GM03348 (cell line): ENCODE measurements at regions not wholly inside any gene's neighbourhood (a gene's known extent, or its start where the extent isn't known, plus 50 kb on each side); places are given as distances from the start of the nearest gene placed in this dataset.
"Not testable (repeated sequence)": the region's sequence is repeated elsewhere in the genome, so short reads cannot be mapped to it uniquely, and the experiment has no call there.

Experiments
- DNase-seq: peaks from one replicate; pipeline ENCODE4 v3.0.0; 2012; ENCODE audit warnings: low spot score

DNA sequence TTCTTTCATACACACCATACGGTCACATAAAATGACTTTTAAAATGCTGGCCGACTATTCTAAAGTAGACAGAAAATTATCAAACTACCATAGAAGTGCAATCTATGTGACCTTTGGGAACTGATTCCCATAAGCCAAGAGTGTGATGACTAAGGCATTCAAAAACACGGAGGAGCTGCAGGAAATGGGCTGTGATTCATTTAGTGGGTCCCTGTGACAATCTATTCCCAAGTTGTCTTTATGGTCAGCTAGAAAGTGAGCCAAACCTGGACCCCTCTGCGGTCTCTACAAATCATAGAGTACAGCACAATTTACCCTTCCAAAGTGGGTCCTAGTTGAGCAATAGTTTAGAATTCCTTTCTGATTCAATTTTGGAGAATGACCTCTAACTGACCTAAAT is 251.5 kb upstream of the CBLB start:
- no peak for DNase-seq

GRCh38 chr3:106121491-106122289 is 252.9 kb upstream of the CBLB start:
- no peak for DNase-seq

GRCh38 chr3:106124818-106125217 is 256.0 kb upstream of the CBLB start:
- DNase-seq: no peak

DNA sequence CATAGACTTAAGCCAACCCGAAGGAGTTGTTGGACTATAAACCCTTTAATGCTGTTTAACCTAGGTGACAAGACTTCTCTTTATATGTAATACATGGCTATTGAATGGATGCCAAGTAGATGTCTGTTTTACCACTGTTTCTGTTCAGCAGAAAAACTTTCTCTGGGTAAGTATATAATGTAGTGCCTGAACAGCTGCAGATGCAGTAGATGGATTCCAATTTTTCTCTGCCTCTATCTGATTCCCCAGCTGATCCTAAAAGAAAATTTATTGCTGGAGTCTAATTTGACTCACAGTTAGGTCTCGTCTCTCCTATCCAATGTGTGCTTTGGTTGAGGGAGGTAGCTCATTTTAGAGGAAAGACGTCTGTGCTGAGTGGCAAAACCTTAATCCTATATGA is 256.5 kb upstream of the CBLB start:
- DNase-seq: no peak

DNA sequence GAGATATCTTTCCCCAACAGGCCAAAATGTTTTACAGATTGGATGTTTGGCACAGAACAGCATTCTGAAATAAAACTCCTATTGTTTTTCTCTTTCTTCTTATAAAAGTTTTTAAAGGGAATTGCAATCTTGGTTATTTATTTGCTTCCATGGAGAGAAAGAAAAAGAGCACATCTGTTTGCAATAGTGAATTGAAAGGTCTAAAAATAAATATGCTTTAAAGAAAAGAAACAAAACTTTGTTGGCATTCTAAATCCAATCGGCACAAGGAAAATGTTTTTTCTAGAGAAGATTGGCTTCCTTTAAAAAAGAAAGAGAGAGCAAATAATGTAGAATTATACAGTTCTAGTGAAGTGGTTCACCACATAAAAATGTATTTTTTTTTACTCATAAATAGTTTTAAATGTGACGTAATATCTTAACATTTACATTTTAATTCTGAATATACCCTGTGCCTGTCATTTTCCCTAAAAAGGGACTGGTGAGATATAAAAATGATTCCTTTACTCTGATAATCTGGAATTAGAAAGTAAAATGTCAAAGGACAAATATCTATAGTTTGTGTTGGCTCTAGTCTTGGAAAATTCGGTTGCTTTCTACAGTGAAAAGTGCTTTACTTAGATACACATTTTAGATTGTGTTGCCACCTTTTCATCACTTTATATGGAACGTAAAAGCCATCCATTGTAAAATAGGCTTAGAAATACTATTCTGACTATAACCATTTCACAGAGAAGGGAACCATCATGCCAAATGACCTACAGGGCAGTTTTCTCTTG is 257.4 kb upstream of the CBLB start:
- DNase-seq: no peak

DNA sequence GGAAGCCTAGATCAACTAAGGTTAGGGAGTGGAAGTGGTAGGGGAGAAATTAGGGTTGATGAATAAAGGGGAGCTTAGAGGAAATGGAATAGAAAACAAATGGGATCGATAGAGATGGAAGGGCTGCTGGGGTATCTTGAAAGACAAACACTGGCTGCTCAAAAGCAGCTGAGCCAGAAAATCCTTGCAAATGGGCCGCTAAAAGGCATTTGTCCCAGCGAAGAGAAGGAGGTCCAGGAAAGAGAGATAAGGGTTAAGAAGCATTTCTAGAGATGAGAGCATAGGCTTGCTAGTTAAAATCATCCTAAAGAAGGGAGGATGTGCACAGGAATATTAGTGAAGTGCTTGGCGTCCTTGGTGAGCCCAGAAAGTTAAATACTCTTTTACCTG is 258.0 kb upstream of the CBLB start:
- no peak for DNase-seq

GRCh38 chr3:106129939-106130338 is 261.1 kb upstream of the CBLB start:
- DNase-seq: no peak

DNA sequence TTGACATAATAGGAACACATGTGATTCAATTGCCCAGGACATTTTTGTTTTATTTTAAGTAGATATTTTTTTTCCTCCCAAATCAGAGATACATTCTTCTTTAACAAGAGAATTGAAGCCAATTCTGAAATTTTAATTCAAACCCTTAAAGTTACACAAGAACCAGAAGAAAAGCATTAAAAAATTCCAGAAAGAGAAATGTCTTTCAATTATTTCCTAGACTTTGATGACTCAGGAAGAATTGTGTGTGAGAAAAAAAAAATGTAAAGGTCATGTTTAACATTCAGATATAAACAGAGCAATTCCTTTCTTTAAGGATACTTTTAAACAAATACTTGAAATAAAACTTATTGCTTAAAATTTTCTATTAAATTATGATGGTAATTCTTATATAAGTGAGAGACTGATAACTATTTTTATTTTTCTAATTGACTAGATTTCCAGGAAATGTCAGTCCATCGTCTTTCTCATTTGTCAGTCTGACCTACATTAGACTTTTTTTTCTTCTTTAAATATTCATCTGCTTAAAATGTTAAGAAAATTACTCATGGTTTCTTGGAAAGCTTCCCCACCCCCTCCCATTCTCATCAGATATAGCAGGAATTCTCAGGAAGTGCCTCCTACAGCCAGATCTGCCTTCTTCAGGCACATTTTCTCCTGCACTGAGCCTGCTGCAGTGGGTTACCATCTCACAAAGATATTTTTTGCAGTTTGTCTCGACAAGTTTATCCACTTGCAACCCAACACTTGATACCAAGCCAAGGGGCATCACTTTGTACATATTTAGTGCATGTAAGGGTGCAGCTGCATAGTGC is 261.8 kb upstream of the CBLB start:
- peak; percentile 74 for DNase-seq

- no peak for DNase-seq
Observed at GRCh38 chr3:106135451-106136160, 266.8 kb upstream of the CBLB start.

DNA sequence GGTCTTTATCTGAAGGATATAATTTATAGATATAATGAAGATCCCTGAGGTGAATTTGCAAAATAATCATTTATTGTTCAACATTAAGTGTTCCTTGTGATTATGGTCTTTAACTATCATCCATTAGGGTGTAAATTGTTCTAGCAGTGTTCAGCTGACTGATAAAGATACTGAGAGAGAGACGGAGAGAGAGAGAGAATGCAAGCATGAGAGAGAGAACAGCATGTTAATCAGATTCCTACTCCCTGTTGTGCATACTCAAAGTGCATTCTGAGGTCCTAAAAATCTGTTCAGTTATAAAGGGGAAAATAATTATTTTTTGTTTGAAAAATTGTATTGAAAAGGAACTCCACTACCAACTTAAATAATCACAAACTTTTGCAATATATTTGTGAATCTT is 271.0 kb upstream of the CBLB start:
- DNase-seq: no peak

DNA sequence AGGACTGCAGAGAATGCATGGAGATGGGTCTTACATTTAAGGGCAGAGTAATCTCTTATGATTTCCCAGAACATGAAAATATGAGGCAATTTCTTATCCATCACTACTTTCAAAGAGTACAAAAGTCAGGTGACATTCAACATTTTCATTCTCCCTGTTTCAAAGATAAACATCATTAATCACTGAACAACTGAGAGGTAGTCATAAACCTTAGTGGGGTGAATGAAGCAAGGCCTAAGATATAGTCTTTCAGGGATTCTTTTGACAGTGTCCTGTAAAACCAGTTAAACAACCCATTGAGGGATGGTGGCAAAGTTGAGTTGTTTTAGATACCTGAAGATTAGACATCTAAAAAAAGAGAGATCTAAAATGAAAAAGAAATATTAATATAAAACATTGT is 271.6 kb upstream of the CBLB start:
- DNase-seq: no peak

DNA sequence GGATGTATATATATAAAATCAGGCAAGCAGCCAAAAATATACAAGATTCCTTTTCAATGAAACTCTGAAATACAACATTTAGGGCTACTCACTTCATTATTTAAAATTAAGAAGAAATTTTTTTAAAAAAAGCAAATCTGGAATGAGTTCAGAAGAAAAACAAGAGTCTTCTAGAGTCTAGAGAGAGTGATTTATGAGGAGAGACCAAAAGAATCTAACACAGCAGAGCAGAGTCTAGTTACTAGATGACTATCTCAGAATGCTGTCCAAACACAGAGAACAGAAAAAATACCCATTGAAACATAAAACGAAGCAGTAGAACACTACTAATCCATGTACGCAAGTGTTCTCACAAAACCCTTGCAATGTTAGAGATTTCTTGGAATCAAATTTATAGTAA is 275.2 kb upstream of the CBLB start:
- no peak for DNase-seq

GRCh38 chr3:106148440-106149082 is 279.7 kb upstream of the CBLB start:
- not testable (repeated sequence) for DNase-seq

DNA sequence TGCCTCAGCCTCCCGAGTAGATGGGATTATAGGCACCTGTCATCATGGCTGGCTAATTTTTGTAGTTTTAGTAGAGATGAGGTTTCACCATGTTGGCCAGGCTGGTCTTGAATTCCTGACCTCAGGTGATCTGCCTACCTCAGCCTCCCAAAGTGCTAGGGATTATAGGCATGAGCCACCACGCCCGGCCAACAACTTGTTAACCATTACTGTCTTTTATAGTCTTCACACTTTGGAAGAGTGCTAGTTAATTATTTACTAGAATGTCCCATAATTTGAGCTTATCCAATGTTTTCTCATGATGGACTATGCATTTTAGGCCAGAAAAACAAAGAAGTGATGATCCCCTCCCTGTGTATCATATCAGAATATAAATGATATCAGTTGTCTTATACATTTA is 288.6 kb upstream of the CBLB start:
- no peak for DNase-seq

DNA sequence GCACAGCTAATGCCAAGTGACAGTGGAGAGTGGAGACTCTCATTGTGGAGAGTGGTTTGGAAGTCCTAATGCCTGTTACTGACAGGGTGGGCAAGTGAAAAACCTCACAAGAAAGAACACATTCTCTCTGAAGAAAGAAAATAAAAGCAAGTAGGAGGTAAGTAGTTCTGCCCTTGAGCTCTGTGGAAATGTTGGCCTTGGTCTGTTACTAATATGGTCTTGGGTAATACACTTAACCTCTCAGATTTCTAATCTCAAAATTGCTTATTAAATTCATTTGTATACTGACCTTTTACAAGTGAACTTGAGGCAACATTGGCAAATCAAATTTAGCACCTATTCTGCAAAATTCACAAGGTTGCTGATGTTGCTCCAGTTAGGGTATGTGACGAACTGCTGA is 291.6 kb upstream of the CBLB start:
- DNase-seq: no peak

DNA sequence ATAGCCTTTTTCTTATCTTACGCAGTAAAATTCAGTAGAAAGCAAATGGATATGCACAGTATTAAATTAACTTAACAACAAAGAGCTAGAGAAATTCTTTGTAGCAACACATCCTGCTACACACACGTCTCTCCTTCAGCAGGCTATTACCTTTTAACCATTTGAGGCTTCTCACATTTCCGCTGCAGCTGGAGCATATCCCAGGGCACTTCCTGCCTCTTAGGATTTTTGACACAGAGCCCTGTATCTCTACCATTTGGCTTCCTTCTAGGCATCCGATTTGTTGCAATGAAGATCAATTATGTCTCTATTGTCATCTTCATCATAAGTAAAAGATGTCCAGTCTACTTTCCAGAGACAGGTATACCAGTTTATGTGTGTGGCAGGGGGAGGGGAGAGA is 292.4 kb upstream of the CBLB start:
- no peak for DNase-seq

GRCh38 chr3:106167728-106168127 is 298.9 kb upstream of the CBLB start:
- DNase-seq: no peak

- no peak for DNase-seq
Observed at GRCh38 chr3:106168962-106169750, 300.3 kb upstream of the CBLB start.

DNA sequence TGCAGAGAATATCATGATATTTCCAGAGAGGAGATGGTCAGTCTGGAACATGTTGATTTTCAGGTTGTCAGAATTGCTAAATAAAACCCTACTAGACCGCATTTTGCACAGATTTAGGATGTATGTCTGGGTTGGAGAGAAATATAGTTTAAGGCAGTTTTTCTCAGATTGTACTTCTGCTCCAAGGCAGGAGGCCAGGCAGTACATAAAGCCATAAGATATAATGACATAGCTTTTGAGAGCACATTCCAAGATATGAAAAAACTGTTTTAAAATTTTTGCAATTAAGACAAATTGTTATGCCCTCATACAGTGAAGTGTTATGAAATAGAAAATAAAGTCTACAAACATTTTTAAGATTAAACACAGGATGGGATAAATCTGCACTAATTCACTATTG is 301.8 kb upstream of the CBLB start:
- DNase-seq: no peak

DNA sequence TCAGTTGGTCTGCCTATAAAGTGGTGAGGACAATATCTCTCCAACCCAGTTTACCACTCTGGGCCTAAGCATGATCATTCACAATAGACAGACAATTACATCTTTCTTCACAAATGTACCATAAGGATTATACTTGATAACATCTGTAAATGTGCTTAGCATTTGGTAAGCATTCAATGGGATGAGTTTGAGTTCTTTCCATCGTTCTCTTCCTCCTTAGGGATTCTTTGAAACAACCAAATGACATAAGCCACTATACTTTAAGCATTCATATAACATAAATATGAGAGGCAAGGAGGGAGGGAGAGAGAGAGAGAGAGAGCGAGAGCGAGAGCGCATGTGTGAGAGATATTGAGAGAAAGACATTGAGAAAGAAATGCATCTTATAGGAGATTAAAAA is 303.3 kb upstream of the CBLB start:
- DNase-seq: no peak

DNA sequence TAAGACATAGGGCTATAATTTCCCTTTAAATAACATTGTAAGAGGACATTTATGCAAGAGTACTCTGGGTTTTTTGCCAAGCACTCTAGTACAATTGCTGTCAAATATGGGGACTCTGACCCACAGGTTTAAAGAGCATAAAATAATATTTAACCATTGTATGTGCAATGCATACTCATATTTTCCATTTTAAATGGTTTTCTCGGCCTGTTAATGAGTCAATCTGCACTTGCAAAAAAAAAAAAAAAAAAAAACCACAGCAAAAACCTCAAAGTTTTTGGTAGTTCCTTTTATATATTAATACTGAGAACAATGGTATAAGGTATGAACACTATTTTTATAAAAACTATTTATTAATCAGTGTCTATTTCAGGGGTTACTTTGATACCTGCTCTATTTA is 304.0 kb upstream of the CBLB start:
- no peak for DNase-seq
